Aorta (tissue), 5 donors: ENCODE measurements at regions not wholly inside any gene's neighbourhood (a gene's known extent, or its start where the extent isn't known, plus 50 kb on each side); places are given as distances from the start of the nearest gene placed in this dataset.

Source experiments
- ATAC-seq: fragments of 200-7000 bp; cut with Tn5 transposase; one replicate; pipeline ENCODE4 v1.9.1; 2022; ENCODE audit warnings: moderate library complexity; ENCODE audit not compliant: low FRiP score
- DNase-seq, 2 donors: peaks; one replicate each; pipeline ENCODE4 v3.0.0-alpha.2; 2020
- H3K27ac ChIP-seq, 2 donors: one replicate each; pipeline ENCODE4 v1.5.1; 2013; ENCODE audit warnings: low read length in 2 of 2, mild to moderate bottlenecking in 2 of 2, moderate library complexity in 2 of 2, control low read depth in 1 of 2, inconsistent platforms in 1 of 2, low read depth in 1 of 2
- H3K27me3 ChIP-seq, 2 donors: one replicate each; pipeline ENCODE4 v1.6.1; 2013; ENCODE audit warnings: control low read depth in 1 of 2, low read length in 1 of 2, mild to moderate bottlenecking in 1 of 2, moderate library complexity in 1 of 2; ENCODE audit not compliant: insufficient read depth in 2 of 2, control insufficient read depth in 1 of 2
- H3K36me3 ChIP-seq, 2 donors: one replicate each; pipeline ENCODE4 v1.6.1; 2013; ENCODE audit warnings: control low read depth in 1 of 2, low read length in 1 of 2, mild to moderate bottlenecking in 1 of 2; ENCODE audit not compliant: insufficient read depth in 2 of 2, control insufficient read depth in 1 of 2
- H3K4me1 ChIP-seq, 2 donors: one replicate each; pipeline ENCODE4 v1.6.1; 2013; ENCODE audit warnings: low read length in 2 of 2, control low read depth in 1 of 2, mild to moderate bottlenecking in 1 of 2, moderate library complexity in 1 of 2; ENCODE audit not compliant: insufficient read depth in 2 of 2, control insufficient read depth in 1 of 2
- H3K4me3 ChIP-seq, 2 donors: one replicate each; pipeline ENCODE4 v1.5.1; 2013; ENCODE audit warnings: low read length in 2 of 2, control low read depth in 1 of 2, mild to moderate bottlenecking in 1 of 2
- H3K9me3 ChIP-seq: one replicate; pipeline ENCODE4 v1.6.1; 2013; ENCODE audit warnings: mild to moderate bottlenecking, low read length; ENCODE audit not compliant: control insufficient read depth
- whole genome bisulfite sequencing, 2 donors: extraction: QIAGEN DNeasy Blood & Tissue Kit; methylation state at CpG; one replicate each; pipeline ENCODE4 v1.1.7; 2013; 5-methylcytosine and 5-hydroxymethylcytosine counted together
- intact Hi-C, 2 donors: fragments of 100-400 bp; cut with DNase I; formaldehyde crosslinking; loops; one replicate each; pipeline versions ENCODE4 v1.14.2 to v1.15.0; 2022
- donor health status: healthy with polysubstance abuse.
- donor health status: Bipolar disorder and iron deficiency.
- donor health status: DM: no; HTN: no; CAD: no.
- donor health status: DM: no; HTN: no; CAD: no.
- donor health status: DM: yes; HTN: yes; CAD: no.

- Histone ChIP-seq H3K4me3 (no peak overlapping the region), H3K4me1 (peaks cover 0 to 5% of the 10 kb centered on the region in 2 donors), H3K27me3 (no peaks in the 10 kb centered on the region), H3K36me3 (no peaks in the 10 kb centered on the region), H3K27ac (no peak overlapping the region), H3K9me3 (no peaks in the 10 kb centered on the region)
- WGBS, 2 donors = 88 to 93% methylated on average over 5 of the region's 5 CpGs
- intact Hi-C loops = loop anchor here (5.0 kb wide), 2 partner anchors 91 to 291 kb away; partner anchors contain the start of gene BACH2 (in 1 of the 2)
- DNase-seq (no peak), ATAC-seq (no peak)
These were observed 91.8 kb upstream of the BACH2 start for GRCh38 chr6:90388395-90388794.

DNA sequence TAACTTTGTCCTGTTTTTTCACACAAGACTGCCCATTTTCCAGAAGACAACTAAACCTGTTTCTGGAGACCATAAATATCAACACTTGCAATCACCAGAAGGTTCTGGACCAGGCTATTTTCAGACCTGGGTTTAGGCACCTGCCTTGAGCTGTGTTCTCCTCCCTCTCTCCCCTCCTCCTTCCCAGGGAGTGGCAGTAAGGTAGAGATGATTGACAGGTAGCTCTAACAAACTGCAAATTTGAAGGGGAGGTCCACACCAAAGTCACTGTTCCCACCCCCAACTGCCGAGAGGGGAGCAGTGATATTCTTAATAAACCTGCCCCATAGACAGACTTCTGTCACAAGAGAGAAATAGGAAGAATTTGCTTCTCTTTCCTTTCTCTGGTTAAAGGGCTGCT is 91.2 kb upstream of the BACH2 start:
- DNase-seq = no peak
- H3K27me3 ChIP-seq = no peaks in the 10 kb centered on the region
- H3K36me3 ChIP-seq = no peaks in the 10 kb centered on the region
- intact Hi-C loops = loop anchor here (5.0 kb wide), 2 partner anchors 91 to 291 kb away; partner anchors contain the start of gene BACH2 (in 1 of the 2)
- H3K9me3 ChIP-seq = no peaks in the 10 kb centered on the region
- H3K4me1 ChIP-seq = peaks cover 0 to 4% of the 10 kb centered on the region in 2 donors
- H3K27ac ChIP-seq = no peak overlapping the region
- no peak overlapping the region for H3K4me3 ChIP-seq
- 96% methylated on average over 1 of the region's 1 CpG for WGBS, 2 donors
- no peak for ATAC-seq

- DNase-seq (no peak), ATAC-seq (no peak)
- intact Hi-C loops = loop anchor here (5.0 kb wide), 2 partner anchors 90 to 290 kb away; partner anchors contain the start of gene BACH2 (in 1 of the 2)
- Histone ChIP-seq H3K36me3 (no peaks in the 10 kb centered on the region), H3K27ac (no peak overlapping the region), H3K9me3 (no peaks in the 10 kb centered on the region), H3K4me1 (peaks cover 0 to 4% of the 10 kb centered on the region in 2 donors), H3K27me3 (no peaks in the 10 kb centered on the region), H3K4me3 (no peak overlapping the region)
- 77 to 87% methylated on average over 5 of the region's 5 CpGs for WGBS, 2 donors
These were observed 90.7 kb upstream of the BACH2 start for GRCh38 chr6:90387383-90387775.

DNA sequence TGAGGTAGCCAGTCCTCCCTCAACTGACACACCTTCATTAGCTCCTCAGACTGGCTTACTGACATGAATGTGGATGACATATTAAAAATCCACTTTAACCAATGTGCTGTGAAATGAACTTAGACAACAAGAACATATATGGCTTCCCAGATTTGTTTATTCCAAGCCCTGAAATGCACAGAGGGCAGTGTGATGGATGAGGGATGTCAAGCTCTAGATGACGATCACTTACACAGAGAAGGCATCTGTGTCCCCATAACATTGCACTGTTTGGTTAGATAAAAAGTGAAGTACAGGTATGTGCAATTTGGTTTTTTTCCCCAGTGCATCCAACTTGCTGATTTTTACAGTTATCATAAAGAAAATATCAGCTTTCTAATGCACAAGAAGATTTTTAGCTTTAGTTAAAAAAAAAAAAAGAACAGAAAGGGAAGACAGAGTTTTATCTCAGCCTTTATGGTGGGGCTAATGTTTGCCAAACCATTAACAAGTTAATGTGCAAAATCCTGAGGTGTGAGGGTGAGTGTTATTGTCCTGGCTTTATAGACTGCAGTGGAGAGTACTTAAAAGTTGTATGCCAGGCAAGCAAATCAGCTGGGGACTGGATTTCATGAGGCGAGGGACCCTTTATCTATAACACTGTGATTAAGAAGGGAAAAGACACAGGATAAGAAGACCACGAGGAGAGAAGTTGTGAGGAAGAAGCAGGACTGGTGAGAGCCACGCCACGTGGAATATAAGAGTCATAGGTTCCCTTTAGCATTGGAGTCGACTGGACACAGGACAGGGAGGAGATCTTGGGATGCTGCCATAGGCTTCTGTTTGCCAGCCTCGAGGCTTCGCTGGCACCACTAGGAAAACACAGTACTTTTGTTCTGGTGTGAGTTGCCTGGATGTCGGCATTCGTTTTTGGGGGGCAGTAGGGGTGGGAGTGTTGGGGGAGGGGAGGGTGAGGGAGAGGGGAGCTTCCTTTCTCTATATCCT is 90.0 kb upstream of the BACH2 start:
- Histone ChIP-seq H3K9me3 (no peaks in the 10 kb centered on the region), H3K27me3 (no peaks in the 10 kb centered on the region), H3K27ac (no peak overlapping the region), H3K36me3 (no peaks in the 10 kb centered on the region), H3K4me1 (peaks cover 0 to 4% of the 10 kb centered on the region in 2 donors), H3K4me3 (no peak overlapping the region)
- DNase-seq (no peak), ATAC-seq (no peak)
- intact Hi-C loops = loop anchor here (5.0 kb wide), 2 partner anchors 89 to 289 kb away; partner anchors contain the start of gene BACH2 (in 1 of the 2)
- 51 to 57% methylated on average over 10 of the region's 10 CpGs for WGBS, 2 donors

- Histone ChIP-seq H3K27ac (no peak overlapping the region), H3K9me3 (no peaks in the 10 kb centered on the region), H3K4me3 (no peak overlapping the region), H3K36me3 (no peaks in the 10 kb centered on the region), H3K4me1 (peaks cover 0 to 4% of the 10 kb centered on the region in 2 donors), H3K27me3 (no peaks in the 10 kb centered on the region)
- intact Hi-C loops = loop anchor here (5.0 kb wide), 2 partner anchors 89 to 289 kb away; partner anchors contain the start of gene BACH2 (in 1 of the 2)
- DNase-seq (no peak), ATAC-seq (no peak)
- WGBS, 2 donors = 74 to 84% methylated on average over 1 of the region's 1 CpG
These were observed 89.2 kb upstream of the BACH2 start for GRCh38 chr6:90385759-90386313.

DNA sequence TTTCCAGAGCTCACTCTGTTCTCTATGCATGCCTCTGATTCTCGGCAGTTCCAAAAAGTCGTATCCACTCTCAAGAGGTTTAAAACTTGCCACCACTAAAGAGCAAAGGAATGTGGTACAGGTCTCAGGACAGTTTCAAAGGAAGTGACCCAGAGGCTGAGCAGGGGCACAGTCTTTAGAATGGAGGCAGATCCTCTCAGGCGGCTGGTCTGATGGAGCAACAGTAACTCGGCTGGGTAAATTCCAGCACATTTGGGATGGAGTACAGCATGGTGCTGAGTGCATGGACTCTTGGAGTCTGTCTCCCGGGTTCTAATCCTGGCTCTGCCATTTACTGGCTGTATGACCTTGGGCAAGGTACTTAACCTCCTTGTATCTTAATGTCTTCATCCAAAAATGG is 88.1 kb upstream of the BACH2 start:
- H3K4me1 ChIP-seq = peaks cover 0 to 4% of the 10 kb centered on the region in 2 donors
- no peaks in the 10 kb centered on the region for H3K27me3 ChIP-seq
- no peaks in the 10 kb centered on the region for H3K36me3 ChIP-seq
- intact Hi-C loops = loop anchor here (5.0 kb wide), 2 partner anchors 87 to 287 kb away; partner anchors contain the start of gene BACH2 (in 1 of the 2)
- H3K9me3 ChIP-seq = no peaks in the 10 kb centered on the region
- ATAC-seq (no peak), DNase-seq (no peak)
- no peak overlapping the region for H3K4me3 ChIP-seq
- peak overlapping the region; percentile 61 to 85 for H3K27ac ChIP-seq
- 9 to 11% methylated on average over 5 of the region's 5 CpGs for WGBS, 2 donors

- no peak for DNase-seq
- intact Hi-C loops = no loop called here
- no peaks in the 10 kb centered on the region for H3K9me3 ChIP-seq
- no peaks in the 10 kb centered on the region for H3K27me3 ChIP-seq
- no peak overlapping the region for H3K4me3 ChIP-seq
- 60 to 61% methylated on average over 5 of the region's 5 CpGs for WGBS, 2 donors
- no peak for ATAC-seq
- no peak overlapping the region for H3K27ac ChIP-seq
- peaks cover 0 to 4% of the 10 kb centered on the region in 2 donors for H3K4me1 ChIP-seq
- H3K36me3 ChIP-seq = no peaks in the 10 kb centered on the region
These were observed 86.7 kb upstream of the BACH2 start for GRCh38 chr6:90383196-90383822.

GRCh38 chr6:90382760-90383159 is 86.1 kb upstream of the BACH2 start:
- no peak for ATAC-seq
- H3K36me3 ChIP-seq = no peaks in the 10 kb centered on the region
- H3K9me3 ChIP-seq = no peaks in the 10 kb centered on the region
- 79 to 80% methylated on average over 6 of the region's 6 CpGs for WGBS, 2 donors
- DNase-seq = no peak
- H3K27ac ChIP-seq = no peak overlapping the region
- intact Hi-C loops = no loop called here
- H3K4me1 ChIP-seq = peaks cover 0 to 4% of the 10 kb centered on the region in 2 donors
- no peak overlapping the region for H3K4me3 ChIP-seq
- no peaks in the 10 kb centered on the region for H3K27me3 ChIP-seq
